Activated CD4-positive, alpha-beta T cell treated with anti-CD3 and anti-CD28 coated beads, Interleukin-2, amount 10 ng/mL, durations not matched to agents 7 days and 5 days (primary cell): ENCODE measurements at regions not wholly inside any gene's neighbourhood (a gene's known extent, or its start where the extent isn't known, plus 50 kb on each side); places are given as distances from the start of the nearest gene placed in this dataset.

Experiments used
- CTCF ChIA-PET: fragments of 350-600 bp; sonication (Branson Sonifier 250); formaldehyde crosslinking; loops from one replicate; lab custom pipeline; 2021; ENCODE audit warnings: antibody characterized with exemption; lab: Charles Lee
- POLR2A ChIA-PET: fragments of 350-600 bp; sonication (Branson Sonifier 250); formaldehyde crosslinking; loops from one replicate; lab custom pipeline; 2021; ENCODE audit warnings: antibody characterized with exemption; lab: Charles Lee
- DNase-seq: peaks from one replicate; pipeline ENCODE4 v3.0.0-alpha.2; 2020
- H3K27ac Mint-ChIP-seq: one replicate; pipeline ENCODE4 v1.8.0; 2021; ENCODE audit warnings: mild to moderate bottlenecking, moderate library complexity, mixed read lengths
- H3K27me3 Mint-ChIP-seq: one replicate; pipeline ENCODE4 v1.8.0; 2021; ENCODE audit warnings: mixed read lengths
- H3K36me3 Mint-ChIP-seq: one replicate; pipeline ENCODE4 v1.8.0; 2021; ENCODE audit warnings: low read depth, mixed read lengths
- H3K4me1 Mint-ChIP-seq: one replicate; pipeline ENCODE4 v1.8.0; 2021; ENCODE audit warnings: mixed read lengths
- H3K4me3 Mint-ChIP-seq: one replicate; pipeline ENCODE4 v1.8.0; 2021; ENCODE audit warnings: mild to moderate bottlenecking, moderate library complexity, mixed read lengths
- H3K9me3 Mint-ChIP-seq: one replicate; pipeline ENCODE4 v1.8.0; 2021; ENCODE audit warnings: mixed read lengths

DNA sequence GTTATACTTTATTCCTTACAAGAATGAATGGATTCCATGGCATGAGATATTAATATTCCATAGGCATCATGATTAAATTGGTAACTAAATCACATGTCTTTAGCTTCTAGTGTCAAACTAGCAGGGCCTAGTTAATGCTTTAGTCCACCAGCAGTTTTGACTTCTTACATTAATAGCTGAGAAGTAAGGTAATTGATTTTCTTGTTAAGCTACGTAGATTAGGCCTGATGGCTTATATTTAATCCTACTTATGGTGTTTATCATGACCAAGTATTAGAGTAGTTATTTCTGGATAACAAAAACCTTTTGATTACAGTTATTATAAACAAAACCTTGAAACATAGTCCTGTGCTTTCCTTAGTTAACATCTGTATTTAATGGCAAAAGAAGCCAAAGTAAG, 184.5 kb downstream of the TANC2 start:
- H3K4me1 Mint-ChIP-seq, result no peaks in the 10 kb centered on the region
- H3K4me3 Mint-ChIP-seq, result no peak overlapping the region
- no peak for DNase-seq
- H3K27ac Mint-ChIP-seq, result no peak overlapping the region
- no peaks in the 10 kb centered on the region for H3K36me3 Mint-ChIP-seq
- POLR2A ChIA-PET, result no interaction called here
- CTCF ChIA-PET, result interaction anchor here (0.9 kb wide), 1 partner anchor 16 kb away, joined by 4 read pairs; no protein-coding TSS in a partner anchor
- H3K27me3 Mint-ChIP-seq, result no peaks in the 10 kb centered on the region
- no peaks in the 10 kb centered on the region for H3K9me3 Mint-ChIP-seq

DNA sequence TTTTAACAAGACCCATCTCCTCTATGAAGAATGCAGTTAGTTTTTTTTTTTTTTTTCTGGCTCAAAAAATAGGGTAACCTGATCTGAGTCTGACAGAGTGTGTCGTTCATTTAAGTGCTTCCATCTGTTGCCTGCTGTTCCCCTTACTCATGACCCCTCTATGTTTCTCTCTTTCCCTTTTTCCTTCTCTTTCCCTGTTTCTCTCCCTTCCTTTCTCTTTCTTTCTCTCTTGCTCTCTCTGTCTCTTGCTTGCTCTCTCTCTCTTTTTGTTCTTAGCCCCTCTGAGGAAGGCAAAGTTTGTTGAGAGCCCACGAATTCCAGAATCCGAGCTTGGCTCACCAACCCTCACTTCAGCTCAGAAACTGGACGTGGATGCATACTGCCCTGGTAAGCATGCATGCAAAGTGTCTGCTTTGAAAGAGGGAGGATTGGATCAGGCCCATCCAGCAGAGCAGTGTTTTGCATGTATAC, 185.0 kb downstream of the TANC2 start:
- H3K4me3 Mint-ChIP-seq, result no peak overlapping the region
- DNase-seq, result no peak
- no peak overlapping the region for H3K27ac Mint-ChIP-seq
- no peaks in the 10 kb centered on the region for H3K36me3 Mint-ChIP-seq
- no peaks in the 10 kb centered on the region for H3K27me3 Mint-ChIP-seq
- H3K4me1 Mint-ChIP-seq, result no peaks in the 10 kb centered on the region
- POLR2A ChIA-PET, result no interaction called here
- no peaks in the 10 kb centered on the region for H3K9me3 Mint-ChIP-seq
- CTCF ChIA-PET, result interaction anchor here (0.9 kb wide), 1 partner anchor 16 kb away, joined by 4 read pairs; no protein-coding TSS in a partner anchor

DNA sequence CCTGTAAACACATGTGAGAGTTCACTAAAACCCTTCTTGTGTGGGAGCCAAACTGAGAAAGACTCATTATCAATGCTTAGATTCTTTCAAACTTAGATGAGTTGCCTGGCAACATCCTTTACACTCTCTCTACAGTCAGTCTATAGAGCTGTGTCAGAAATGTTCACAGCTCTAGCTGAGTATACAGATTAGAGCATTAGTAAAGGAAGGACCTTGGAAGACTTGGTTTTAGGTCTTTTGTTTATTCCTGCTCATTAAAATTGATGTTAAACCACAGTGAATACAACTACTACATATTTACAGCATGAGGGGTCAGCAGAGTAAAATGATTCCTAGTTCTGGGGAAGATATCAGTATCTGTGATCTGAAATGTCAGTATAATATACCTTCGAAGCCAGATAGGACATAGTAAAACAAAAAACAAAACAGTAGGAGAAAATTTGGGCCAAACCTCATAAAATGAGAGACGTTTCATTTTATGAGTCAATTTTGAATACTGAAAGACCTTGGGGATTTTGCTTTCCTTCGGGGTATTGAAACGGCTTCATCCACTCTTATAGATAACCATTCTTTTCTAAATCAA, 186.0 kb downstream of the TANC2 start:
- no peaks in the 10 kb centered on the region for H3K27me3 Mint-ChIP-seq
- POLR2A ChIA-PET, result no interaction called here
- no peak for DNase-seq
- H3K9me3 Mint-ChIP-seq, result no peaks in the 10 kb centered on the region
- no peak overlapping the region for H3K27ac Mint-ChIP-seq
- no peaks in the 10 kb centered on the region for H3K36me3 Mint-ChIP-seq
- H3K4me3 Mint-ChIP-seq, result no peak overlapping the region
- CTCF ChIA-PET, result interaction anchor here (1.7 kb wide), 1 partner anchor 11 kb away, joined by 4 read pairs; no protein-coding TSS in a partner anchor
- H3K4me1 Mint-ChIP-seq, result peaks cover 2% of the 10 kb centered on the region

DNA sequence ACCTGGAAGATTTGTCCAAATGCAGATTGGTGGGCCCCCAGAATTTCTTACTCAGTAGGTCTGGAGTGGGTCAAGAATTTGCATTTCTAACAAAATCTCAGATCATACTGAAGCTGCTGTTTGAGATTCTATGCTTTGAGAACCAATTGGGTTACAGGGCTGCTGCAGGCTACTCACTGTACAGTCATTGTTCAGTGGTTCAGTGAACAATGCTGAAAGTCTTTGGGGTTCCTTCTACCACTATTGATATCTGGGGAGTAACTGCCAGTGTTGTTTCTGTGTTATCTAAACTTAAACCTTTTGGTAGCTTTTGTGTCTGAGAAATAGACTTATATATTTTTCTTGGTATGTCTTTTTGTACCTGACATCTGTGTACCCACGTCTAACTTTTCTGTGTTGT, 187.5 kb downstream of the TANC2 start:
- Mint-ChIP-seq H3K4me3 (no peak overlapping the region), H3K4me1 (peaks cover 4% of the 10 kb centered on the region), H3K9me3 (no peaks in the 10 kb centered on the region), H3K27me3 (no peaks in the 10 kb centered on the region), H3K27ac (no peak overlapping the region), H3K36me3 (no peaks in the 10 kb centered on the region)
- no peak for DNase-seq
- ChIA-PET POLR2A (no interaction called here), CTCF (interaction anchor here (0.9 to 1.7 kb wide), 2 partner anchors 10 to 16 kb away, joined by 3 to 4 read pairs; no protein-coding TSS in a partner anchor)

DNA sequence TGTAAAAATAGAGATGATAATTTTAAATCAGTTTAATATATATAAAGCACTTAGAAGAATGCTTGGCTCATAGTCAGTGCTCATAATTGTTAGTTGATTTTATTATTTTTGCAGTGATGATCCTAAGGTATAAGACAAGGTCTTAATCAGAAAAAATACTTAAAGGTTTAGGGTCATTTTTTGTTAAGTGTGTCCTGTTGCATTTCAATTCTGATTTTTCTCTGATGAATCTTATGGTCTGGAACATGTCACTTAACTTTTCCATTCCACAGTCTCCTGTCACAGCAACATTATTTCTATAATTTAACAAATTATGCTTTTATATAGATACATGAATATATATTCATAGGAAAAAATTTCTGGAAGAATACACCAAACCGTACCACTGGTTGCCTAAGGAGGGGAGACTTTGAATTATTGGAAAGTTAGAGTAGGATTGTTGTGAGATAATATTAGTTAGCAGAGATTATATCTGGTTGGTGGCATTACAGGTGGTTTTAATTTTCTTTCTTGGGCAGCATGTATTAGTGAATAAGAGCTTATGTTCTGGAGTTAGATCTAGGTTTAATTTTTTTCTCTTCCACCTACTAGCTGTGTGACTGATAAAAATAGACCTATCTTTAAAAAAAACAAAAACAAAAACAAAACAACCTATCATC, 188.7 kb downstream of the TANC2 start:
- Mint-ChIP-seq H3K9me3 (no peaks in the 10 kb centered on the region), H3K4me1 (peaks cover 4% of the 10 kb centered on the region), H3K36me3 (no peaks in the 10 kb centered on the region), H3K27ac (no peak overlapping the region), H3K4me3 (no peak overlapping the region), H3K27me3 (no peaks in the 10 kb centered on the region)
- DNase-seq, result no peak
- CTCF ChIA-PET, result no interaction called here
- POLR2A ChIA-PET, result no interaction called here

DNA sequence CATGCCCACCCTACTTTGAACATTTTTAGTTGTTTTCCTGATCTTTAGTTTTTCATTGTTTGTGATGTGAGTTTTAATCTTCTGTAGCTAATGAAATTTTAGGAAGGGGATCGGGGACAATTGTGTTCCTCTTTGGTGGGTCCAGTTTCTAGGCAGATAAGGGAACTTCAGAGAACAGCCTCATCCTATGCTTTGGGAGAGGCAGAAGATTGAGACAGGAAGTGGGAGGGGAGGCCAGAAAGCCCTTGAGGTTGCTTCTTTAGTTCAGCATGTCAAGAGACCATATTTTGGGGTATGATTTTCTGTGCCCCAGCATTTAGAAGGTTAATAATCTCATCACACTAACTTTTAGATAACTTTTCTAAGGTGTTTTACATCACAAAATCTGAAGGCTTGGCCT, 191.0 kb downstream of the TANC2 start:
- Mint-ChIP-seq H3K4me3 (no peak overlapping the region), H3K9me3 (no peaks in the 10 kb centered on the region), H3K36me3 (no peaks in the 10 kb centered on the region), H3K27ac (no peak overlapping the region), H3K27me3 (no peaks in the 10 kb centered on the region), H3K4me1 (peaks cover 4% of the 10 kb centered on the region)
- DNase-seq, result no peak
- POLR2A ChIA-PET, result no interaction called here
- CTCF ChIA-PET, result no interaction called here

DNA sequence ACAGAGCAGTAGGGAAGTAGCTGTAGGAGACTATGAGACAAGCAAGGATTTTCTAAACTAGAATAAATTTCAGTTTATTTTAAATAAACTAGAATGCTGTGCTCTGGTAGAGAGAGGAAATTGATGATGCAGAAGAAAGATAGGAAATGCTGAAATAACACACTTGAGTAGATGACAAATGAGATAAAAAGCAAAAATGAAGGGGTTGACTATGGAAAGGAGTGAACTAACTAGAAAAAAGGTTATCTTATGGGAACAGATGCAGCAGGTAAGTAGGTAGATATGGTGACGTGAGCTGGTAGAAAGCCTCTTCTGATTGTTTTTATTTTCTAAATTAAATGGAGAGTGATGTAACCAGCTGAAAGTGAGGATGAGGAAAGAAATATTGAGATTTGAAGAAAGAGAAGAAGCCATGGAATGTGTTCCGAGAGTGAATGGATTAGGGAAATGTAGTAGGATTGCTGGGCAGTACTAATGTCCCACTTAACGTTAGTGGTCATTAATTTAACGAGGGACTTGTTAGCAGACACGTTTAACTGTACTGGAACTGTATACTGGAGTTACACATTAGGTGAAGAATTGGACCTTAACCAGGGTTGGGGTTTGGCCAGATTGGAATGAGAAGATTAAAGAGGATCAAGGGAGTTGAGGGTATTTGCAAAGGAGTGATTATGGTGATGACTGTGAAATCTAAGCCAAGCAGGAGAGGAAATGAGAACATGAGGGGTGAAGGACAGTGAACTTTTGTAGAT, 196.5 kb downstream of the TANC2 start:
- H3K36me3 Mint-ChIP-seq, result no peaks in the 10 kb centered on the region
- ChIA-PET CTCF (interaction anchor here (0.6 to 1.4 kb wide), 3 partner anchors 10 to 266 kb away, joined by 3 to 5 read pairs (median 4); no protein-coding TSS in a partner anchor), POLR2A (no interaction called here)

DNA sequence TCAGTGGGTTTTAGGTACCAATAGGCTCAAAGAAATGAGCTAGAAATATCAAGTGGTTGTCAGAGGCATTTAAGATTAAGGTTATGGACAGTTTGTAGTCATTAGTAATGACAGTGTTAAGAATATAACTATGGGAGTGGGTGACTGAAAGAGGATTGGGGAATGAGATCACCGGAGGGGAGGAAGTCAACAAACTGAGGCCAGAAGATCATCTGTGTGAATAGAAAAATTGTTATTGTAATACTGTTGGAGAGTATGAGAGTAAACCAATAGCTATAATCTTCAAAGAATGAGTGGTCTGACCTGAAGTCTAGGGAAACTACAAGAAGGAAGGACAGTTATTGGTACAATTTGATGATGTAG, 197.1 kb downstream of the TANC2 start:
- Mint-ChIP-seq H3K27ac (no peak overlapping the region), H3K36me3 (no peaks in the 10 kb centered on the region), H3K9me3 (no peaks in the 10 kb centered on the region), H3K4me3 (no peak overlapping the region), H3K27me3 (no peaks in the 10 kb centered on the region), H3K4me1 (no peaks in the 10 kb centered on the region)
- no peak for DNase-seq
- CTCF ChIA-PET, result interaction anchor here (1.3 to 1.4 kb wide), 2 partner anchors 10 to 21 kb away, joined by 3 to 4 read pairs; no protein-coding TSS in a partner anchor
- POLR2A ChIA-PET, result no interaction called here

More for the DNA sequence above, 196.5 kb downstream of the TANC2 start:
- DNase-seq, result no peak
- no peaks in the 10 kb centered on the region for H3K27me3 Mint-ChIP-seq
- no peak overlapping the region for H3K4me3 Mint-ChIP-seq
- H3K27ac Mint-ChIP-seq, result no peak overlapping the region
- no peaks in the 10 kb centered on the region for H3K9me3 Mint-ChIP-seq
- H3K4me1 Mint-ChIP-seq, result no peaks in the 10 kb centered on the region

DNA sequence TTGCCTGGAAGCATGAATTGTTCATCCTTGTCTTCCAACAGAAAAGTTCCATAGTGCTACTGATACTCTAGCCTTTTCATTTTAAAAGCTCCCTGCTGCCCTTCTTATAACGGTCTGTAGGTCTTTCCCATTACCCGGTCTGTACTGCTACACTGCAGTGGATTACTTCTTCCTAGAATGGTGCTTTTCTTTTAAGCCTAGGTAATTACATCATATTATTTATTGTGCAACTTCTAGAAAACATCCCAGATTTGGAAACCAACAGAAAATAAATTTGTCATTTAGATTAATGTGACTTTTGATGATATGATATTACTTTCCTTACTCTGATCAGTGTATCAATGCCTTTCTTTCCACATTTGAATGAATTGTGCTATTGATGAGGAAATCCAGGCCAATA, 199.4 kb downstream of the TANC2 start:
- Mint-ChIP-seq H3K27ac (no peak overlapping the region), H3K9me3 (no peaks in the 10 kb centered on the region), H3K4me3 (no peak overlapping the region), H3K36me3 (no peaks in the 10 kb centered on the region), H3K4me1 (no peaks in the 10 kb centered on the region), H3K27me3 (peaks cover 2% of the 10 kb centered on the region)
- no peak for DNase-seq
- ChIA-PET POLR2A (no interaction called here), CTCF (no interaction called here)

DNA sequence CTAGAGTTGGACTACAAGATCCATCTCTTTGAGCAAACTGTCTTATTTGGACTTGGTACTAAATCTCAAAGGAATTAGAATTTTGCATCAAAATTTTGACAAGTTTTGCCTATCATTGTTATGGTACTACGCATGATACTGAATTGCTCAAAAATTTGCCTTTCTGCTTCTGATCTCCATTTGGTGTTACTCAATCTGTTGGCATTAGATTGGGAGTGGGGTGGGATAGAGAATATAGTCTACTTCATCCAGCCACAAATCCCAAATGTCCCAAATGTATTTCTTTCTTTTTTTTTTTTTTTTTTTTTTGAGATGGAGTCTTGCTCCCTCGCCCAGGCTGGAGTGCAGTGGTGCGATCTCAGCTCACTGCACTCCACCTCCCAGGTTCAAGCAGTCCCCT, 204.8 kb downstream of the TANC2 start:
- H3K4me1 Mint-ChIP-seq, result no peaks in the 10 kb centered on the region
- no peak overlapping the region for H3K27ac Mint-ChIP-seq
- ChIA-PET POLR2A (no interaction called here), CTCF (interaction anchor here (0.6 kb wide), 3 partner anchors 125 to 447 kb away, joined by 3 to 5 read pairs (median 3); no protein-coding TSS in a partner anchor)
- no peaks in the 10 kb centered on the region for H3K36me3 Mint-ChIP-seq
- peaks cover 2% of the 10 kb centered on the region for H3K27me3 Mint-ChIP-seq
- H3K4me3 Mint-ChIP-seq, result no peak overlapping the region
- no peak for DNase-seq
- no peaks in the 10 kb centered on the region for H3K9me3 Mint-ChIP-seq

DNA sequence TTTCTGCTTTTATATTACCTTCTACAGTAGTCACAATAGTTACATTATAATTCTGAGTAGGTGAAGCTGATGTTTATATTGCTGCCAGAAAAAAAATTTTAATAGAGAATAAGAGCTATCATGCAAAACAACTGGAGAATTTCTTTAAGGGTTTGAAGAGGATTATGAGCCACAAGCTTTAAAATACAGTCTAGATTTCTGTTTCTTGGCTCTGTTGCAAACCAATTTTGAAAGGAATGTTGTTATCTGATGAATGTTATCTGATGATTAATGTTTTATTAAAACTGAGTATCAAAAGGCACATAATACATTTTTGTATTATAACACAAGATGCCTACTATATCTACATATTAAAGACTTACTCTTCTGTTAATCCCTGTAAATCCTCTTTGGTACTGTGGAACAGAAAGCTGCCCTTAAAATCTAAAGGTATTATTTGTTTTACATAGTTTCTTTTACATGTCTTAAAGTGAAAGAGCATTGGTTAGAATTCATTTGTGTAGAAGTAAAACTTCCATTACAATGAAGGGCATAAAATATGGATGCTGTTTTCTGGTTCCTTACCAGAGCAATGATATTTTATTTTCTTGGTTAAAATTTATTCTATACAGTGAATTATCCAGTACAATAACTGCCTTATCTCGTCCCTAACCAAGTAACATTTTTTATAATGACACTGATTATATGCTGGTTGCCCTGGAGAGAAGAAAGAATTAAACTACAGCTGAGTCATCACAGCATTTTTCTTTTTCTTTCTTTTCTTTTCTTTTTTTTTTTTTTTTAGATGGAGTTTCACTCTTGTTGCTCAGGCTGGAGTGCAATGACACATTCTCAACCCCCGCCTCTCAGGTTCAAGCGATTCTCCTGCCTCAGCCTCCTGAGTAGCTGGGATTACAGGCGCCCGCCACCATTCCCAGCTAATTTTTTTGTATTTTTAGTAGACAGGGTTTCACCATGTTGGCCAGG, 205.7 kb downstream of the TANC2 start:
- DNase-seq, result no peak
- Mint-ChIP-seq H3K27ac (no peak overlapping the region), H3K27me3 (peaks cover 2% of the 10 kb centered on the region), H3K4me1 (no peaks in the 10 kb centered on the region), H3K9me3 (no peaks in the 10 kb centered on the region), H3K36me3 (no peaks in the 10 kb centered on the region), H3K4me3 (no peak overlapping the region)
- POLR2A ChIA-PET, result no interaction called here
- CTCF ChIA-PET, result no interaction called here

DNA sequence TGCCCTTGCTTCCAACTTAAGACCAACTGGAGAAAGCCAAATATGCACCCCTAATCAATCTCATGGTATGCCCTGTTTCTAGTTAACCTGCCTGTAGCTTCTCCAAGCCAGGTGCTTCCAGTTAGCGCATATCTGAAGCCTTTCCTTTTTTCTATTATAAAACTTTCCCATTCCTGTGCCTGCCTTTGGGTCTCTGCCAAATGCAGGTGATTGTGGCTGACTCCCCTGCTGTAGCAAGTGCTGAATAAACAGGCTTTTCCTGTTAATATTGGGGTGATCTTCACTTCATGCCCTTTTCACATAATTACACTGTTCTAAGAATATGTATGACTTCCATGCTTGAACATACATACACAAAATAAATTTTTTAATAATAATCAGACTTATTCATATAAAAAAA, 207.4 kb downstream of the TANC2 start:
- DNase-seq, result no peak
- Mint-ChIP-seq H3K36me3 (no peaks in the 10 kb centered on the region), H3K27me3 (peaks cover 2% of the 10 kb centered on the region), H3K9me3 (no peaks in the 10 kb centered on the region), H3K4me3 (no peak overlapping the region), H3K27ac (no peak overlapping the region), H3K4me1 (no peaks in the 10 kb centered on the region)
- ChIA-PET POLR2A (no interaction called here), CTCF (no interaction called here)
